IgD-negative memory B cell (primary cell): ENCODE measurements at regions not wholly inside any gene's neighbourhood (a gene's known extent, or its start where the extent isn't known, plus 50 kb on each side); places are given as distances from the start of the nearest gene placed in this dataset.

Source experiments
- H3K27ac Mint-ChIP-seq, 3 donors: one replicate each; pipeline ENCODE4 v1.8.0; 2020 to 2022; ENCODE audit warnings: mild to moderate bottlenecking in 3 of 3, mixed read lengths in 3 of 3, moderate library complexity in 1 of 3
- H3K27me3 Mint-ChIP-seq: one replicate; pipeline ENCODE4 v1.8.0; 2021; ENCODE audit warnings: mixed read lengths
- H3K36me3 Mint-ChIP-seq: one replicate; pipeline ENCODE4 v1.8.0; 2020; ENCODE audit warnings: mild to moderate bottlenecking, mixed read lengths
- H3K4me1 Mint-ChIP-seq, 3 donors: one replicate each; pipeline ENCODE4 v1.8.0; 2020 to 2022; ENCODE audit warnings: mixed read lengths in 3 of 3, mild to moderate bottlenecking in 1 of 3
- H3K4me3 Mint-ChIP-seq, 4 donors: one replicate each; pipeline ENCODE4 v1.8.0; 2020 to 2022; ENCODE audit warnings: mild to moderate bottlenecking in 4 of 4, mixed read lengths in 4 of 4, moderate library complexity in 3 of 4
- H3K9me3 Mint-ChIP-seq, 3 donors: one replicate each; pipeline ENCODE4 v1.8.0; 2020 to 2021; ENCODE audit warnings: mixed read lengths in 3 of 3, mild to moderate bottlenecking in 1 of 3

DNA sequence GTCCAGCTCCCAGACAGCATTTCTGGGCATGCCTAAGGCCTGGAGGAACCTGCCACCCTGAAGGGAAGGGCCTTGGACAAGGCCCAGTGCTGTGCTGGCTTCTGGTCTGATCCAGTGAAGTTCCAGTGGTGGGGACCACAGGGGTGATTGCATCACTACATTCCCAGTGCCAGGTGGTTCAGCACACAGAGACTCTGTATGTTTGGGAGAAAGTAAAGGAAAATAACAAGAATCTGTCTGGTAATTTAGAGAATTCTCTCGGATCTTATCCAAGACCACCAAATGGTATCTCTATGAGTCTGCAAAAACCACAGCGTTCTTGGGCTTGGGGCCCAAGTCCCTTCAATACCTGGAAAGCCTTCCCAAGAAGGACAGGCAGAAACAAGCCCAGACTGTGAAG lies 131.8 kb upstream of the MAD2L1 start:
- no peaks in the 10 kb centered on the region for H3K27me3 Mint-ChIP-seq
- peaks cover 0 to 1% (median 0%) of the 10 kb centered on the region in 3 donors for H3K9me3 Mint-ChIP-seq
- H3K27ac Mint-ChIP-seq, result no peak overlapping the region
- no peaks in the 10 kb centered on the region for H3K36me3 Mint-ChIP-seq
- H3K4me1 Mint-ChIP-seq, result no peaks in the 10 kb centered on the region
- H3K4me3 Mint-ChIP-seq, result no peak overlapping the region

DNA sequence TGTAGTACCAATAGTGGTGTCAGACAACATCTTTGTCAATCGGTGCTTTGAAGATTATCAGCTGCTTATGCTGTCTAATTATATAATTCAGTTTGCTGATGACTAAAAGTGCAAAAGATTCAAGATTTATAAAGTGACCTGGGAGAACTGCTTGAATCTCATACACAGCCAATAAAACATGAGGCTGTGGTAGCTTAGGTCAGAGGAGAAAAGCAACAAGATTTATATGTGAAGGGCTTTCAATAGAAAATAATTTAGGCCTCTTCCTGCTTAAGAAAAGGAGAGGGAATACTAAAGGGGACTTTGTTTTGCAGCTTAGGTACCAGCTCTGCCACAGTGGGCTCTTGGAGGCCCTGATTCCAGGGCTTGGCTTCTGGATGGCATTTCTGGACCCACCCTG lies 111.0 kb upstream of the MAD2L1 start:
- no peak overlapping the region for H3K4me3 Mint-ChIP-seq
- H3K36me3 Mint-ChIP-seq, result no peaks in the 10 kb centered on the region

DNA sequence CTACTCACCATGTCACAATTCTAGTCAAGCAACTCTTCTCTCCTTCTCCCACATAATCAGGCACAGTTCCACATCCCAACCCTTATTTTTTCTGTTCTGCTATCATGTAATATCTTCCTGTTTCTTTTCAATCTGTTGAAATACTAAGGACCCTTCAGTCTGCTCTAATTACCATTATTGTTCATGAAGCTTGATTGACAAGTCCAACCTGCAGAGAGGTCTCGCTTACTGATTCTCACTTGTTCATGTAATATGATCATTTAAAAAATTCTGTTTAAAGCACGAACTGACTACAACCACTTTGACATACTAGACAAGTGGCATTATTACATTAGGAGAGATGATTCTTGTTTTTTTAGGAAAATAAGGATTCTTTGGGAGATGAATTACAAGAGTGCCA lies 108.6 kb upstream of the MAD2L1 start:
- Mint-ChIP-seq H3K27ac (no peak overlapping the region), H3K9me3 (peaks cover 0 to 9% (median 0%) of the 10 kb centered on the region in 3 donors), H3K4me1 (no peaks in the 10 kb centered on the region), H3K27me3 (peaks cover 3% of the 10 kb centered on the region), H3K36me3 (no peaks in the 10 kb centered on the region), H3K4me3 (no peak overlapping the region)

More for the DNA sequence above, 111.0 kb upstream of the MAD2L1 start:
- H3K27me3 Mint-ChIP-seq, result peaks cover 3% of the 10 kb centered on the region
- H3K4me1 Mint-ChIP-seq, result no peaks in the 10 kb centered on the region
- no peak overlapping the region for H3K27ac Mint-ChIP-seq
- H3K9me3 Mint-ChIP-seq, result peaks cover 0 to 9% (median 1%) of the 10 kb centered on the region in 3 donors

DNA sequence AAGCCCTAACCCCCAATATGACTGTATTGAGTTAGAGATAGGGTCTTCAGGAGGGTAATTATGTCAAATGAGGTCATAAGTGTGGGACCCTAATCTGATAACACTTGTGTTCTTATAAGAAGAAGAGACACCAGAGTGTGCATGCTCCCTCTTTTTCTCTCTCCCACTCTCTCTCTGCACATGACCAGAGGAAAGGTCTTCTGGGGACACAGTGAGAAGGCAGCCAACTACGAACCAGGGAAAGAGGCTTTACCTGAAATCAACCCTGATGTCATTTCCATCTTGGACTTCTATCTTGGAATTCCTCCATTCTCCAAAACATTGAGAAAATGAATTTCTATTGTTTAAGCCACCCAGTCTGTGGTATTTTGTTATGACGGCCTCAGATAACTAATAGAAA lies 97.2 kb upstream of the MAD2L1 start:
- no peak overlapping the region for H3K27ac Mint-ChIP-seq
- H3K36me3 Mint-ChIP-seq, result no peaks in the 10 kb centered on the region
- no peaks in the 10 kb centered on the region for H3K9me3 Mint-ChIP-seq
- no peaks in the 10 kb centered on the region for H3K27me3 Mint-ChIP-seq
- no peak overlapping the region for H3K4me3 Mint-ChIP-seq
- H3K4me1 Mint-ChIP-seq, result no peaks in the 10 kb centered on the region

DNA sequence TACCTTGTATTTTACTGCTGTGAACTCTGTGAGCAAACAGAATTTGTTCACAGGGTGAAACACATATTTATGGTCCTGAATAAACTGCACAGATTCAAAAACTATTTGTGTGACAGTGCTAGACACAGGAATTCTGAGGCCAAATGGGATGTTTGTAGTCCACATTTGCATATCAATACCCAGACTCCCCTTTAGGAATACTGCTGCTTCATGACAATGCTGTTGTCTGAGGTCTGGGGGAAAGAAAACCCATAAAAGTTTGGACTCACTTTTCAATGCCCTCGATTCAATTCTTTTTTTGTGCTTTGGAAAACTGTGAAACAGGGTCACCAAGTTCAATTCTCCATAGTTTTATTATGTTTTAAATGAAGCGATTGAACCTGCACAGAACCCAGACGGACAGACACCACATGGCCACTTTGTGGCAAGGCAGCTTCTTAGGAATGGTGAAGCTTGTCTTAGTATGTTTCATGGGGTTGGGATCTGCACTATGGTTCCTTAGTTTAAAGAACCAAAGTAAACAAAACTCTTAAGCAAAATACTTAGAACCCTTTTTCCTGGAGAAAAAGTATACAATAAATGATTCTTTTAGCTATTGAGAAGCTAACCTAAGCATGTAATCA lies 92.3 kb upstream of the MAD2L1 start:
- no peaks in the 10 kb centered on the region for H3K36me3 Mint-ChIP-seq
- no peaks in the 10 kb centered on the region for H3K9me3 Mint-ChIP-seq
- no peak overlapping the region for H3K27ac Mint-ChIP-seq
- no peaks in the 10 kb centered on the region for H3K4me1 Mint-ChIP-seq
- H3K4me3 Mint-ChIP-seq, result no peak overlapping the region
- H3K27me3 Mint-ChIP-seq, result no peaks in the 10 kb centered on the region

DNA sequence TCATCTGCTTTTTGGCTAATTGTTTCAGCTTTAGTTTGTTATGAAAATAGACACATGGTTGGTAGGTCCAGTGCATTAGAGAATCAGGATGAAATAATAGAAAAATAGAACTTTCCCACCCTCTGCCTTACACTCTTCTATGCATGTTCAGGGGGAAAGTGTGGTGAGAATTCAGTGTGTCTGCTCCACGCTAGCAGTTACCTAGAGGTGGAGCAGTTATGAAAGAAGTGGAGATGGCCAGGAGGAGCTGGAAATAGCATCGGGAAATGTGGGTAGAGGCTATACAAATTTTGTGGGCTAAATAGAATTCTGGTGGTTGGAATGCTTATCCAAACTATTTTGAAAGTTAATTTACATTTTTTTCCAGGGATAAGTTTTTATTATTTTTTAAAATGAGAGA lies 91.4 kb upstream of the MAD2L1 start:
- H3K36me3 Mint-ChIP-seq, result no peaks in the 10 kb centered on the region
- no peaks in the 10 kb centered on the region for H3K4me1 Mint-ChIP-seq
- H3K27me3 Mint-ChIP-seq, result no peaks in the 10 kb centered on the region
- no peak overlapping the region for H3K27ac Mint-ChIP-seq
- H3K4me3 Mint-ChIP-seq, result no peak overlapping the region
- no peaks in the 10 kb centered on the region for H3K9me3 Mint-ChIP-seq

DNA sequence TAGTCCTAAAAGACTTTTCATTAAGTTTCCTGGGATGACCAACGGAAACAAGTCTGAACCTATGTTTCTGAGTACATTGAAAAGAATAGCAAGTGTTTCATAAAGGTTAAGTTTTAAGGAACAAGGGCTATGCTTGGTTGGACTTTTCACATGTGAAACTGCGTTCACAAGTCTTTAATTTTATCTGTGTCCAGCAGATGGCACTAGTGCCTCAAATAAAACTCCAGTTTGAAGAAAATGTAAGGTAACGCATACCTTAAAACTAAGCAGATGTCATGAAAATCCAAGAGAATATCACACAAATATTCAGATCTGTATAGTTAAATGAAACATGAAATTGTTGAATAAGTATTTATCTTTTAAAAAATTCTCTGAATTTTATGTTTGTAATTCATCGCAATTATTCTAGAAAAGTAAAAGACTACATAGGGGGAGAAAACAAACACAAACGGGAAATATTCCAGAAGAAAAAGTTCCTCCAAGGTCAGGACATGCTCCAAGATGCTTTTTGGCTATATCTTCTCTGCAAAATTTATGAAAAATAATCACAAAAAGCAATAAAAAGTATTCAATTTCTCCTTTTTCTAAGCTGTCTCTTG lies 89.6 kb upstream of the MAD2L1 start:
- Mint-ChIP-seq H3K36me3 (no peaks in the 10 kb centered on the region), H3K4me1 (no peaks in the 10 kb centered on the region), H3K9me3 (no peaks in the 10 kb centered on the region), H3K27ac (no peak overlapping the region), H3K27me3 (no peaks in the 10 kb centered on the region), H3K4me3 (no peak overlapping the region)

DNA sequence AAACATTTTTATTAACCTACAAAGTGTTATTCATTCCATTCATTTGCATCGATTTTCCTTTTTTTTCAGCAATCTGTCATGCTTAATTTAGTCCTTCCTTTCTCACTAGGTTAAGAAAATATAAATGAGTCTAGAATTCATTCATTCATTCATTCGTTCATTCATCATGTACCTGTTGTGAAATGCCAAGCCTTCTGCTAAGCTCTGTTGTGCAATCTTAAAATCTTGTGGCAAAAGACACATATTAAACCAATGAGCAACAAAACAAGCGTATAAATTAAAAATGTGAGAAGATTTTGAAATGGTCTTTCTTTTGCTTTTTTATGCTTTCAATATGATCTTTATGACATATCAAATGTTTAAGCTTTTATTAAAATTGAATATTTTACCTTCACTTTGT lies 88.6 kb upstream of the MAD2L1 start:
- H3K9me3 Mint-ChIP-seq, result no peaks in the 10 kb centered on the region

DNA sequence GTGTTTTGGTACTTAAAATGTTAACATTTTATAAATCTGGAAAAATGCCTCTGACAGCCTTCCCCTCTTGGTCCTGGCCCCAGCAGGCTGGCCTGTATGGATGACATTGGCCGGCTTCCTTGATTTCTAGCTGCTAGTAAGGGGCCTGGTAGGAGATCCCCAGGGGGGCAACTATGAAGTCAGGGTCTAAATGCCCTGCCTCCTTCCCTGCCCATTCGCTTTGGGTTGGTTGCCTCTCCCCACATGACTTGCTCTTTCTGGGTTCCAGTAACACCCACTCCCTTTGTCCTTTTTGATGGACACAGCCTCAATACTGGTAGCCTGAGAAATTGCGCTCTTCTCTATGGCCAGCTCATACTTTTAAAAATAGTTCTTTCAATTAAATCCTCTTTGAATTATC lies 78.0 kb upstream of the MAD2L1 start:
- H3K4me3 Mint-ChIP-seq, result no peak overlapping the region
- no peaks in the 10 kb centered on the region for H3K27me3 Mint-ChIP-seq
- no peaks in the 10 kb centered on the region for H3K4me1 Mint-ChIP-seq
- peaks cover 0 to 5% (median 3%) of the 10 kb centered on the region in 3 donors for H3K9me3 Mint-ChIP-seq
- no peak overlapping the region for H3K27ac Mint-ChIP-seq
- no peaks in the 10 kb centered on the region for H3K36me3 Mint-ChIP-seq

More for the DNA sequence above, 88.6 kb upstream of the MAD2L1 start:
- H3K36me3 Mint-ChIP-seq, result no peaks in the 10 kb centered on the region
- H3K4me1 Mint-ChIP-seq, result no peaks in the 10 kb centered on the region
- no peak overlapping the region for H3K27ac Mint-ChIP-seq
- H3K4me3 Mint-ChIP-seq, result no peak overlapping the region
- H3K27me3 Mint-ChIP-seq, result no peaks in the 10 kb centered on the region

DNA sequence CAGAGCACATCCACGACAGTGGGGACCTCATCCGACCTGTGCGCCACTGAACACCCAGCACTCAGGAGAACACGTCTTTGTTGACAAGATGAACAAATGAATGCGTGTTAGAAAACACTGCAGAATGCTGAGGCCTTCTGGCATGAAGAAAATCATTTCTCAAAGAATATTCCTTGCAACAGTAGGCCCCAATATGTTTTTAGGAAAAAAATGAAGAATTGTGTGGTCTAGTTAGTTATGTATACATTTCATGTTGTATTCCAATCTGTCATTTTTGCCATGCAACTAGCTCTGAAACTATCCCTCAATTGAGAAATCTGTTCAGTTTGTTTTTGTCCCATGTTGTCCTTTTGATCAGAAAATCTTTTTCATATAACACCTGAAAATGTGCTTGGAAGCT lies 77.4 kb upstream of the MAD2L1 start:
- no peak overlapping the region for H3K4me3 Mint-ChIP-seq
- H3K27ac Mint-ChIP-seq, result no peak overlapping the region
- no peaks in the 10 kb centered on the region for H3K4me1 Mint-ChIP-seq
- H3K27me3 Mint-ChIP-seq, result no peaks in the 10 kb centered on the region
- peaks cover 0 to 5% (median 3%) of the 10 kb centered on the region in 3 donors for H3K9me3 Mint-ChIP-seq
- H3K36me3 Mint-ChIP-seq, result no peaks in the 10 kb centered on the region

DNA sequence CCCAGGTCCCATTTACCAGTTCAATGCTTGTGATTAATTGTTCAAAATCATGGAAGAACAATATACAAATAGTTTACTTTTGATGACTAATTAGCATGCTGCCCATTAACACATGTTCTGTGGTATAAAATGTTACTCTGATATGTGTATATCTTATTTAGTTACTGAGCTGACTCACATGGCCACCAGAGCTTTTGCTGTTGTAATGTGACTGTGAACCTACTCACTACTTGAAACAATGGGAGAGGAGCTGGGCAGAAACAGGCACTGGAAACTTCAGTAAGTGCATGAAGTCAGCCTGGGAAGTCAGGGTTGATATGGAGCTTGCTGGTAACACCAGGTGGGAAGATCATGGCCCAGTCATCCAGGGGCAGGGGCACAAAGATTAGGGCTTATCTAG lies 72.7 kb upstream of the MAD2L1 start:
- H3K27ac Mint-ChIP-seq, result no peak overlapping the region
- H3K27me3 Mint-ChIP-seq, result no peaks in the 10 kb centered on the region
- no peak overlapping the region for H3K4me3 Mint-ChIP-seq
- H3K36me3 Mint-ChIP-seq, result peaks cover 1% of the 10 kb centered on the region
- H3K4me1 Mint-ChIP-seq, result no peaks in the 10 kb centered on the region
- peaks cover 2 to 5% (median 3%) of the 10 kb centered on the region in 3 donors for H3K9me3 Mint-ChIP-seq

DNA sequence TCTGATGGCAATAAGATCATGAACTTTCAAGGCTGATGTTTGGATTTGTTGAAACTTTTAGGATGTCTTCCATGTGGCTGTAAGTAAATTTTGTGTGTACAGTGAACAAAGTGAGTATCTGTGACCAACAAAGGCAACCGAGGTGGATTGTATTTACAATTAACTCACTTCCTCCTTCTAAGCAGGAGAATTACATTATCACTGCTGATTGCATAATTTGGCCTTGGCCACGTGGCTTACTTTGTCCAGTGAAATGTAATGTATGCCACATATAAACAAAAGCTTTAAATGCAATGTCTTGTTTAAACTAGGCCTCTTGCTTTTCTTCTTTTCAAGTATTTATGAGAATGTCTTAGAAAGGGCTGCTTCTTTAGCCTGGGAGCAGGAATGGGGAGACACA lies 66.3 kb upstream of the MAD2L1 start:
- H3K27ac Mint-ChIP-seq, result no peak overlapping the region
- no peaks in the 10 kb centered on the region for H3K4me1 Mint-ChIP-seq
- peaks cover 2% of the 10 kb centered on the region for H3K27me3 Mint-ChIP-seq
- H3K9me3 Mint-ChIP-seq, result peaks cover 0 to 6% (median 0%) of the 10 kb centered on the region in 3 donors
- no peak overlapping the region for H3K4me3 Mint-ChIP-seq
- H3K36me3 Mint-ChIP-seq, result peaks cover 4% of the 10 kb centered on the region

DNA sequence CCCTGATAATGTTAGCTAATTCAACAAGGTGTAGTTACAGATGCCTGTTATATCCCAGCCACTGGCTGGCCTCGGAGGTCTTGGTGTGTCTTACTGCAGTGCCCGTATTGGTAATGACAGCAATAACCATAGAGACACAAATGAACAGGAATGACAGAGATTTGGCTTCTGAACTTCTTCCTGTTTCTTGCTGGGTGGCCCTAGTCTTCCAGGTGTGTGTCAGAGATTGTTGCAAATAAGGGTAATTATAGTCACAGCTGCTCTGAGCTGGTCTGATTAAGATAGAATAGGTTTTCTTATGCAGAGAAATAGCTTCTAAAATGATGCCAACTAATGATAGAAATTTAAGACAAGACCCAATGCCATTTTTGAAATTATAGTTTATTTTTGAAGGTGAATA lies 64.1 kb upstream of the MAD2L1 start:
- peaks cover 4% of the 10 kb centered on the region for H3K36me3 Mint-ChIP-seq
- H3K4me3 Mint-ChIP-seq, result no peak overlapping the region
- H3K9me3 Mint-ChIP-seq, result peaks cover 0 to 4% (median 0%) of the 10 kb centered on the region in 3 donors
- peaks cover 2% of the 10 kb centered on the region for H3K27me3 Mint-ChIP-seq
- no peak overlapping the region for H3K27ac Mint-ChIP-seq
- no peaks in the 10 kb centered on the region for H3K4me1 Mint-ChIP-seq
